ENCODE measurements at regions not wholly inside any gene's neighbourhood (a gene's known extent, or its start where the extent isn't known, plus 50 kb on each side); places are given as distances from the start of the nearest gene placed in this dataset.

GRCh38 chr1:239888639-239889038 is 203.0 kb upstream of the FMN2 start:
- H3F3A ChIP-seq (replicated peaks; ENCODE audit: low read depth), result no peaks in the 10 kb centered on the region
- no peak overlapping the region for H3K4me3 ChIP-seq
- no peaks in the 10 kb centered on the region; the same call in 2 of the 3 replicates for H3K36me3 Mint-ChIP-seq (ENCODE audit: low read depth)
- peaks cover 2% of the 10 kb centered on the region for H3K27me3 Mint-ChIP-seq (ENCODE audit: insufficient read depth, low read depth, poor library complexity)
- H3K27ac ChIP-seq (ENCODE audit: low read depth), result no peak overlapping the region
- H3K4me1 Mint-ChIP-seq, result peaks cover 10% of the 10 kb centered on the region
- no peaks in the 10 kb centered on the region for H4K20me1 ChIP-seq (replicated peaks; ENCODE audit: insufficient read depth)
- H3K27me3 ChIP-seq (ENCODE audit: insufficient read depth), result no peaks in the 10 kb centered on the region
- H3K36me3 ChIP-seq (ENCODE audit: insufficient read depth), result no peaks in the 10 kb centered on the region
- ATAC-seq, result no peak
- H3K9me3 Mint-ChIP-seq, result peaks cover 4% of the 10 kb centered on the region; the same call in 1 of the 3 replicates
- no peak overlapping the region for H3K4me3 Mint-ChIP-seq
- H3K27ac Mint-ChIP-seq, result peak overlapping the region; percentile 76
- no peaks in the 10 kb centered on the region for H3K79me2 ChIP-seq (replicated peaks; ENCODE audit: insufficient read depth)
- no peak for DNase-seq (ENCODE audit: low spot score)
- H3K4me2 ChIP-seq, result peak overlapping the region; percentile 42; the same call in 1 of the 2 replicates
- no peak for TF ChIP-seq REST (IDR thresholded peaks at IDR 0.05; ENCODE audit: unreplicated experiment)
- TF ChIP-seq EZH2phosphoT487 (IDR thresholded peaks at IDR 0.05; ENCODE audit: unreplicated experiment), result no peak
- no peak for TF ChIP-seq STAT1 (IDR thresholded peaks at IDR 0.05; ENCODE audit: unreplicated experiment)
- TF ChIP-seq ZNF114 (CRISPR knock-in tag; IDR thresholded peaks at IDR 0.05), result no peak
- TF ChIP-seq, protein P1, sequence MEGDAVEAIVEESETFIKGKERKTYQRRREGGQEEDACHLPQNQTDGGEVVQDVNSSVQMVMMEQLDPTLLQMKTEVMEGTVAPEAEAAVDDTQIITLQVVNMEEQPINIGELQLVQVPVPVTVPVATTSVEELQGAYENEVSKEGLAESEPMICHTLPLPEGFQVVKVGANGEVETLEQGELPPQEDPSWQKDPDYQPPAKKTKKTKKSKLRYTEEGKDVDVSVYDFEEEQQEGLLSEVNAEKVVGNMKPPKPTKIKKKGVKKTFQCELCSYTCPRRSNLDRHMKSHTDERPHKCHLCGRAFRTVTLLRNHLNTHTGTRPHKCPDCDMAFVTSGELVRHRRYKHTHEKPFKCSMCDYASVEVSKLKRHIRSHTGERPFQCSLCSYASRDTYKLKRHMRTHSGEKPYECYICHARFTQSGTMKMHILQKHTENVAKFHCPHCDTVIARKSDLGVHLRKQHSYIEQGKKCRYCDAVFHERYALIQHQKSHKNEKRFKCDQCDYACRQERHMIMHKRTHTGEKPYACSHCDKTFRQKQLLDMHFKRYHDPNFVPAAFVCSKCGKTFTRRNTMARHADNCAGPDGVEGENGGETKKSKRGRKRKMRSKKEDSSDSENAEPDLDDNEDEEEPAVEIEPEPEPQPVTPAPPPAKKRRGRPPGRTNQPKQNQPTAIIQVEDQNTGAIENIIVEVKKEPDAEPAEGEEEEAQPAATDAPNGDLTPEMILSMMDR (conservative IDR thresholded peaks at IDR 0.05; ENCODE audit: low read depth in 2 of 2), result no peak
- TF ChIP-seq JUNB (IDR thresholded peaks at IDR 0.05; ENCODE audit: unreplicated experiment), result no peak
- no peak for TF ChIP-seq CREB1 (CRISPR knock-in tag; IDR thresholded peaks at IDR 0.05; ENCODE audit: low read depth)
- no peak for TF ChIP-seq EZH2 (IDR thresholded peaks at IDR 0.05; ENCODE audit: low read depth, unreplicated experiment)
- TF ChIP-seq NANOG (IDR thresholded peaks at IDR 0.05; ENCODE audit: borderline replicate concordance), result no peak
- no peak for TF ChIP-seq ZNF462 (CRISPR knock-in tag; IDR thresholded peaks at IDR 0.05)
- TF ChIP-seq, protein P2, sequence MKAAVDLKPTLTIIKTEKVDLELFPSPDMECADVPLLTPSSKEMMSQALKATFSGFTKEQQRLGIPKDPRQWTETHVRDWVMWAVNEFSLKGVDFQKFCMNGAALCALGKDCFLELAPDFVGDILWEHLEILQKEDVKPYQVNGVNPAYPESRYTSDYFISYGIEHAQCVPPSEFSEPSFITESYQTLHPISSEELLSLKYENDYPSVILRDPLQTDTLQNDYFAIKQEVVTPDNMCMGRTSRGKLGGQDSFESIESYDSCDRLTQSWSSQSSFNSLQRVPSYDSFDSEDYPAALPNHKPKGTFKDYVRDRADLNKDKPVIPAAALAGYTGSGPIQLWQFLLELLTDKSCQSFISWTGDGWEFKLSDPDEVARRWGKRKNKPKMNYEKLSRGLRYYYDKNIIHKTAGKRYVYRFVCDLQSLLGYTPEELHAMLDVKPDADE (IDR thresholded peaks at IDR 0.05), result no peak
- no peak for TF ChIP-seq POLR2AphosphoS5 (IDR thresholded peaks at IDR 0.05; ENCODE audit: low read depth)
- TF ChIP-seq ZNF331 (CRISPR knock-in tag; IDR thresholded peaks at IDR 0.05; ENCODE audit: low read depth), result no peak
- 0 out of 2 replicates have a peak, but pooled peaks cover 6% of the 10 kb centered on the region for H3K4me1 ChIP-seq (ENCODE audit: insufficient read depth)
- no peaks in the 10 kb centered on the region; the same call in 1 of the 2 replicates for H3K9me2 ChIP-seq (ENCODE audit: insufficient read depth)
- no peak overlapping the region for H2AFZ ChIP-seq

Data from GM23338 (cell line).